NCI-H2171 treated with DMSO at 0.1 percent for 48 hours (cell line): ENCODE measurements at regions not wholly inside any gene's neighbourhood (a gene's known extent, or its start where the extent isn't known, plus 50 kb on each side); places are given as distances from the start of the nearest gene placed in this dataset.

Experiments
- DNase-seq: peaks from one replicate; lab custom pipeline; 2025; lab: John Stamatoyannopoulos, UW

GRCh38 chr2:220849433-220849832, 722.7 kb downstream of the EPHA4 start:
- DNase-seq = no peak

- DNase-seq = no peak
These were observed 722.0 kb downstream of the EPHA4 start for GRCh38 chr2:220850116-220850515.

GRCh38 chr2:220855296-220855695, 716.8 kb downstream of the EPHA4 start:
- no peak for DNase-seq

GRCh38 chr2:220856486-220856885, 715.6 kb downstream of the EPHA4 start:
- no peak for DNase-seq

DNA sequence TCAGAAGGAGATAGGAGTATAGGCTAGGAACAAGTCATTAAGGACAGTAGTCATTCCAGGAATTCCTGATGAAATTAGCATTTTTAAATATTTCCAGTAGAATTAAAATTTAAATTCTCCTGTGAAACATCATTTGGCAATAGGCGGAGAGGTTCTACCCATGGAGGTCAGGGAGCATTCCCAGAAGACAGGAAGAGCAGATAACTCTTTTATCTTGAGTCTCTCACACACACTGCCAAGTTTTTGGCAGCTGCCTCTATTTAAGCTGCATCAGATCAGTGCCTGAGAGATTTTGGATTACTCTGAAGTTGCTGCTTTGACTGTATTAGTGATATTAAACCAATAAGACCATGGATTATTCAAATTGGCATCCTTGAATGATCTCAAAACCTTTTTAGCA, 714.7 kb downstream of the EPHA4 start:
- no peak for DNase-seq

DNA sequence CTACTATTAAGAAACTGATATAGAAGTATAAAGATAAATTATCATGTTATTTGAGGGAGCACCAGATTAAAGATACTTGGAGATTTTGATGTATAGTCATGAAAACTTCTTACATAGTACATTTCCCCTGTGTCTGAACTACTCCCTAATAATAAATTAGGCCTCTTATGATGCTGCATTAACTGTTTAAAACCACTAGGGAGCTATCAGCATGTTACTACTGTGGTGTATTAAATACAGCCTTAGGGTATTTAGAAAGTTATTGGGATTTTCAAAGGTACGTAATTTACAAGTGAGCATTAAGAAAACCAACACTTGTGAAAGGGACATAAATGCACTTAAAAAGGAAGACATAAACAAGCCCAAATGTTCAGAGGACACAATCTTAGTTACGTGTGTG, 714.0 kb downstream of the EPHA4 start:
- DNase-seq = no peak

DNA sequence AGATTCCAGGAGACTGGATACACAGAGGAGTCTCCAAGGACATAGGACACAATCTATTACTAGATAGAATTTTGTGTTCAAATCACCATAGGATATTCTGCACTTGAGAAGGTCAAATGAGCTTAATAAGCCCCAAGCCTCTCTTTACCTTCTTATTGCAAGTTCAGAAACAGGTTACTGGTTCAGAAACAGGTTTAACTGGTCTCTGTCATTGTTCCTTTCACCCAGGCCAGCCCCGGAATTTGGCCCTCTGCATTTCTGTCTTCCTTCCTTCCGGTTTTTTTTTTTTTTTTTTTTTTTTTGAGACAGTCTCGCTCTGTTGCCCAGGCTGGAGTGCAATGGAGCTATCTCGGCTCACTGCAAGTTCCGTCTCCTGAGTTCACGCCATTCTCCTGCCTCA, 700.2 kb downstream of the EPHA4 start:
- DNase-seq = no peak

GRCh38 chr2:220876080-220876824, 695.9 kb downstream of the EPHA4 start:
- DNase-seq = no peak

- no peak for DNase-seq
These were observed 694.6 kb downstream of the EPHA4 start for GRCh38 chr2:220877491-220877890.

DNA sequence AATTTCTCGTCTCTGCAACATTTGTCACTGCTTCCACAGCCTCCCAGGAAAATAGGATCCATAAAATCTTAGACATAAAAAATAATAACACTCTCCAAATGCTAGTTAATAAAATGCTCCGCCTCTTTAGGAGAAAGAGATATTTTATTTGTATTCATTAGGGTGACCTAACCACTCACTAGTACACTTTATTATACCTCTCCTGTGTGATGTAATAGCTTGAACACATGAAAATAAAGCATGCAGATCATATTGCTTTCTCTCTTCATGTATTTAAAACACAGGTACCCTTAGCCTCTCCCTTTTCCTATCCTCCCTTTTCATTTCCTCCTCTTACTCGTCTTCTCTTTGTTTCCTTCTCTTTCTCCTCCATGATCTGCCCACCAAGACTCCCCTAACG, 694.2 kb downstream of the EPHA4 start:
- DNase-seq = no peak

- no peak for DNase-seq
These were observed 691.2 kb downstream of the EPHA4 start for GRCh38 chr2:220880623-220881596.

DNA sequence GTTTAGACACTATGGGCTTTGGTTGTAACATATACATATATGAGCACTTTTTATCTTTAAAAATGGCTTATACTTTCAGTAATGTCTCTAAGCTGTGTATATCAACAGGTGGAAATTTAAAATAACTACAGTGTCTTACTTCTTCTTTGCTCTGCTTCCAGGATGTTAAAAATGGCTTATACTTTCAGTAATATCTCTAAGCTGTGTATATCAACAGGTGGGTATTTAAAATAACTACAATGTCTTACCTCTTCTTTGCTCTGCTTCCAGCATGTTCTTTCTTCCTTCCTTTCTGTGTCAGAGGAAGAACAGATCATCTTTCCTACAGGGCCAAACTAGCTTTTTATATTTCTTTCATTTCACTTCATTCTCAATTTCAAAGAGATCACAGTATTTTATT, 689.6 kb downstream of the EPHA4 start:
- DNase-seq = no peak

DNA sequence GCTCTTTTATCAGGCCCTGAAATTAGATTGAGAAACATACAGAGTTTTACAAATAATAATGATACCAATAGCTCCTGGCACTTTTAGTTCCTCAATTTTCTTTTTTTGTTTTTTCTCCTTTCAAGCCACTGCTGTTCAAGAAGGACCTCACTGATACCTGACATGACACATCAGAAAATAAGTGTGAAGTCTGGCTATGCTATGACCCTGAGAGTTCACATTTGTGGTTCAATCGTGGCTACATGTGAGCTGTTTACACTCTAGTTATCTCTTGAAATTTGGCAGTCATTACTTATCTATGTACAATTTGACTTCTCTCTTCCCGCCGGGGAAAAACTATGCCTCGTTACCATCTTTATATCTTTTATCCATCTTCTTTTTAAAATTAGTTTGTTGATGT, 686.5 kb downstream of the EPHA4 start:
- DNase-seq = no peak

GRCh38 chr2:220887271-220887870, 684.7 kb downstream of the EPHA4 start:
- no peak for DNase-seq

DNA sequence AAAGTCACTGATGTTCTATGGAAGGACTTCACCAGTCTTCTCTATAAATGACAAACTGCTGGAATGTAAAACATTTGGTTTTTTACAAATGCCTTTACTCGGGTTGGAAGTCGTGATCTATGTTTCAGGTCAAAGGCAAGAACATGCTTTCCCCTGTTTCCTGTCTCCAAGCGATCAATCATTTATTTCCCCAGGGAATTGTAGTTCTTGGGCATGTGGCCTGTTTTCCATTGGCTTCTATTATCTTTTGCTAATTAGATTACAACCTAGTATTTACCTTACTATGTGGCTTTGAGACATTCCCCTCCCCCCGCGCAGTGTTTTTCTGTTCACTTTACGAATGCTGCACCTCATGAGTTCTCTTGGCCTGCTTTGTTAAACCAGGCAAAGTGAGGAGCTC, 684.2 kb downstream of the EPHA4 start:
- no peak for DNase-seq

GRCh38 chr2:220890931-220891330, 681.2 kb downstream of the EPHA4 start:
- DNase-seq = no peak

- DNase-seq = no peak
These were observed 680.7 kb downstream of the EPHA4 start for GRCh38 chr2:220891405-220891804.

DNA sequence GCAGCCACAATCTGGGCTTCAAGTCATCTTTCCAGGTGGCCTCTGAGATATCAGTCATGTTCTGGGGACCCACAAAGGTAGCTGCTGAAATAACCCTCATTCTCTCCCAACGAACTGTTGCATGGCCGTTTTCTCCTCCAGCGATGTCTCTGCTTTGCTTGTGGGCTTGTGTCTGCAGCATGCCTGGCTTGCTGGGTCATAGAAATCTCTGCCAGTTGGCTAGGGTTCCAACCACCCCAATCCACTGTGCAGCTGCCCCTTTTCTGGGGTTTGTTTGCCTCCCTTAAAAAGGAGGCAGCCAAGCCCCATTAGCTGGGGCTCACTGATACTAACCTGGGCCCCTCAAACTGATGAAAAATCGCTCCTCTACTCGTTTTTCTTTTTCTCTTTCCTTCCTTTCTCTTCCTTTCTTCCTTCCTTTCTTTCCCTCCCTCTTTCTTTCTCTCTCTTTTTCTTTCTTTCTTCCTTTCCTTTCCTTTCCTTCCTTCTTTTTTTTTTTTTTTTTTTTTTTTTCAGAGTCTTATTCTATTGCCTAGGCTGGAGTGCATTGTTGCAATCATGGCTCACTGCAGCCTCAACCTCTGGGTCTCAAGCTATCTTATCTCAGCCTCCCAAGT, 680.0 kb downstream of the EPHA4 start:
- no peak for DNase-seq

GRCh38 chr2:220893411-220893810, 678.7 kb downstream of the EPHA4 start:
- no peak for DNase-seq

DNA sequence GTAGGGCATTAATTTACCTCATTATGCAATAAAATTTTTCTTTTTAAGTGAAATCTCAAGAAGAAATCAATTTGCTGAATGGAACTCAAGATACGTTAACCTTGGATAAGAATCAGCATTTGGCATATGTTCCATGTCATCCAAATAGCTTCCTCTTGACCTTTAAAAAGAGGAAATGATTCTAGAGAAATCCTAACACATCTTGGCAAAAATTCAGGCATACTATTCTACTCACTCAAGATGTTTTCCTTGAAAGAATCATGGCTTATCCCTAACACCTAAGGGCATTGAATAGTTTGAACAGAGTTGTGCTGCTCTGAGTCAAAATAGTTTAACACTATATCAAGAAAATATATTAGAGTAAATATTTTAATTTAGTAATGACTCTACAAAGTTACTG, 678.0 kb downstream of the EPHA4 start:
- DNase-seq = no peak

GRCh38 chr2:220899492-220899891, 672.6 kb downstream of the EPHA4 start:
- DNase-seq = no peak

DNA sequence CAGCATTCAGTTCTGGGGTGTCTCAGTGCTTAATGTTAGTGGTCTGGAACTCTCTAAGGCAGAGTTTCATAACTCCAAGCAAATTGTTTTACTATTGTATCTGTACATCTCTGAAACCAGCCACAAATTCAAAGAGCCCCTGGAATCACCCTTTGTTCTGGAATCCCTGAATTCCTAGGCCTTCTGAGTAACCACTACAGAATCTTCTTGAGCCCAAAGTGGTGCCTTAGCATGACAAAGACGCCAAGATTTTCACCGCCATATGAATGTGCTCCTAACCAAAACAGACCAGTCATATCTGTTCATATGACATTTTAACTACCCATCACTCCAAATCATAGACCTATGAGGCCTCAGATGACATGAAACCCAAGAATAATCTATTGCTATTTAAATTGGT, 668.1 kb downstream of the EPHA4 start:
- no peak for DNase-seq
